Ovary (tissue), 7 donors: ENCODE measurements at regions not wholly inside any gene's neighbourhood (a gene's known extent, or its start where the extent isn't known, plus 50 kb on each side); places are given as distances from the start of the nearest gene placed in this dataset.
"Not testable (repeated sequence)": the region's sequence is repeated elsewhere in the genome, so short reads cannot be mapped to it uniquely, and the experiment has no call there.

Experiments used
- DNase-seq, 5 donors: peaks; one replicate each; pipeline ENCODE4 v3.0.0-alpha.2; 2019 to 2020
- H3K27ac ChIP-seq, 2 donors: fragments of 200-600 bp; one replicate each; pipeline versions ENCODE4 v1.5.1 to v1.8.0; 2019 to 2022
- H3K27me3 ChIP-seq: fragments of 200-600 bp; one replicate; pipeline ENCODE4 v1.8.0; 2022
- H3K36me3 ChIP-seq: fragments of 200-600 bp; sonication (generic); one replicate; pipeline ENCODE4 v1.5.1; 2019
- H3K4me1 ChIP-seq: one replicate; pipeline ENCODE4 v1.8.1; 2013; ENCODE audit warnings: mild to moderate bottlenecking, moderate library complexity; ENCODE audit not compliant: insufficient read depth
- H3K4me3 ChIP-seq: fragments of 200-600 bp; sonication (generic); one replicate; pipeline ENCODE4 v1.5.1; 2017
- H3K9me3 ChIP-seq, 2 donors: fragments of 200-600 bp in 1 of 2; sonication (generic) in 1 of 2; one replicate each; pipeline versions ENCODE4 v1.5.1 to v1.8.1; 2013 to 2019; ENCODE audit warnings: mild to moderate bottlenecking in 1 of 2, moderate library complexity in 1 of 2
- EP300 ChIP-seq: sonication (generic); formaldehyde crosslinking; IDR thresholded peaks from one replicate; pipeline ENCODE4 v1.6.1; 2017; ENCODE audit warnings: antibody characterized with exemption
- POLR2A ChIP-seq: fragments of 450-650 bp; IDR thresholded peaks from one replicate; pipeline ENCODE4 v1.6.1; 2017; ENCODE audit warnings: antibody characterized with exemption, mild to moderate bottlenecking, moderate library complexity
- WGBS, 3 donors: extraction: QIAGEN DNeasy Blood & Tissue Kit in 1 of 3; methylation state at CpG; one replicate each; pipeline versions ENCODE4 v1.1.5 to v1.1.7; 2013 to 2017; 5-methylcytosine and 5-hydroxymethylcytosine counted together
- intact Hi-C, 4 donors: fragments of 100-400 bp; cut with DNase I; formaldehyde crosslinking; loops; one replicate each; pipeline versions ENCODE4 v1.11.0 to v1.15.1; 2022 to 2023
- TF ChIP-seq, protein P1 (sequence below), 3 donors: fragments of 450-650 bp in 2 of 3; fragments of 200-600 bp in 1 of 3; IDR thresholded peaks; one replicate each; pipeline versions ENCODE4 v1.5.1 to v1.8.0; 2016 to 2022; ENCODE audit warnings: antibody characterized with exemption in 3 of 3, mild to moderate bottlenecking in 1 of 3
- donor health status: DM: no; HTN: no; CAD: no; lungs with moderate emphysema.
- donor health status: DM: no; HTN: no; CAD: no.
- donor health status: Bipolar disorder and iron deficiency.
- donor health status: DM: no; HTN: no; CAD: no.
- donor health status: DM: yes; HTN: yes; CAD: no.

DNA sequence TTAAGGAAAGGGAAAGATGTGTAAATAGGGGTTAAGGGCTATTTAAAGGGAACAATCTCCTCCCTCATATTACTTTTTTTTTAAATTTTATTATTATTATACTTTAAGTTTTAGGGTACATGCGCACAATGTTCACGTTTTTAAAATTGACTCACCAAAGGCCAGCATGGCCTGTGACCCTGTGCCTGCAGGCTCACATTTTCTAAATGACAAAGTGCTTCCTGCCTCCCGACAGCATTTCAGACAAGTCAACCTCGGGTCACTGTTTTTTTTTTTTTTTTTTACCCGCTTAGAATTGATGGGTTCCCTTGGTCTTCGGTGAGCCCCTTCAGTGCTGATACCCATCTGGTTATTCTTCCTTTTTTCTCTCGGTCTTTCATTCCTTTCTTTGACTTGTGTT, 70.4 kb upstream of the SCAF4 start:
- H3K4me3 ChIP-seq, result no peak overlapping the region
- DNase-seq, result no peak

DNA sequence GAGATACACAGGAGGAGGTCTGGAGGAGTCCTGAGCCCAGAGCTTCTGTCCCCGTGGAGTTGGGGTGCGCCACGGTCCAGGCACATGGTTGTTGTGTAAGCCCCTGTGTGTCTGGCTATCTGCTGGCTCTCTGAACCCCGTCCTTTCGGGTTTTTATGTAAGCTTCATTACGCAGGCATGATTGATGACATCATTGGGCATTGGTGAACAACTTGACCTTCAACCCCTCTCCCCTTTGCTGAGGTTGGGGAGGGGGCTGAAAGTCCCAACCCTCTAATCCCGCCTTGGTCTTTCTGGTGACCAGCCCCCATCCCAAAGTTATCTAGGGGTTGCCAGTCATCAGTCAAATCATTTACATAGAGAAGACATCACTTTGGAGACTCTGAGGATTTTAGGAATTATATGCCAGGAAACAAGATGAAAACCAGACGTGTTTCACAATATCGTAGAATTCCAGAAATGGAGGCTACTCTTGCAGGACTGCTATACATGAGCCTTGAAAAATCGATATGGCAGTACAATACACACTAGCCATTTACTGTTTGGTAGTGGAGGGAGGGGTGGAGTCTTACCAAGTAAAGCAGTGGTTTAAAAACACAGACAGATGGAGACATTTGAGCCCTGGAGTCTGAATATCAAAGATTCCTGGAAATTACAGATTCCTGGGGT, 69.8 kb upstream of the SCAF4 start:
- Histone ChIP-seq H3K9me3 (no peaks in the 10 kb centered on the region), H3K36me3 (no peaks in the 10 kb centered on the region), H3K4me1 (no peaks in the 10 kb centered on the region), H3K27ac (no peak overlapping the region), H3K4me3 (no peak overlapping the region), H3K27me3 (no peaks in the 10 kb centered on the region)
- intact Hi-C loops, result no loop called here
- TF ChIP-seq POLR2A (no peak), EP300 (no peak)
- TF ChIP-seq, protein P1, sequence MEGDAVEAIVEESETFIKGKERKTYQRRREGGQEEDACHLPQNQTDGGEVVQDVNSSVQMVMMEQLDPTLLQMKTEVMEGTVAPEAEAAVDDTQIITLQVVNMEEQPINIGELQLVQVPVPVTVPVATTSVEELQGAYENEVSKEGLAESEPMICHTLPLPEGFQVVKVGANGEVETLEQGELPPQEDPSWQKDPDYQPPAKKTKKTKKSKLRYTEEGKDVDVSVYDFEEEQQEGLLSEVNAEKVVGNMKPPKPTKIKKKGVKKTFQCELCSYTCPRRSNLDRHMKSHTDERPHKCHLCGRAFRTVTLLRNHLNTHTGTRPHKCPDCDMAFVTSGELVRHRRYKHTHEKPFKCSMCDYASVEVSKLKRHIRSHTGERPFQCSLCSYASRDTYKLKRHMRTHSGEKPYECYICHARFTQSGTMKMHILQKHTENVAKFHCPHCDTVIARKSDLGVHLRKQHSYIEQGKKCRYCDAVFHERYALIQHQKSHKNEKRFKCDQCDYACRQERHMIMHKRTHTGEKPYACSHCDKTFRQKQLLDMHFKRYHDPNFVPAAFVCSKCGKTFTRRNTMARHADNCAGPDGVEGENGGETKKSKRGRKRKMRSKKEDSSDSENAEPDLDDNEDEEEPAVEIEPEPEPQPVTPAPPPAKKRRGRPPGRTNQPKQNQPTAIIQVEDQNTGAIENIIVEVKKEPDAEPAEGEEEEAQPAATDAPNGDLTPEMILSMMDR (IDR thresholded peaks at IDR 0.05), result no peak
- no peak for DNase-seq
- WGBS, 3 donors, result 30 to 56% (median 43%) methylated on average over 10 of the region's 10 CpGs

More for the DNA sequence above, 70.4 kb upstream of the SCAF4 start:
- WGBS, 3 donors, result 24 to 25% (median 25%) methylated on average over 7 of the region's 7 CpGs
- Histone ChIP-seq H3K27ac (no peak overlapping the region), H3K27me3 (no peaks in the 10 kb centered on the region), H3K9me3 (no peaks in the 10 kb centered on the region), H3K36me3 (no peaks in the 10 kb centered on the region), H3K4me1 (no peaks in the 10 kb centered on the region)
- TF ChIP-seq POLR2A (no peak), EP300 (no peak)
- TF ChIP-seq, protein P1 (IDR thresholded peaks at IDR 0.05), result no peak
- intact Hi-C loops, result no loop called here

DNA sequence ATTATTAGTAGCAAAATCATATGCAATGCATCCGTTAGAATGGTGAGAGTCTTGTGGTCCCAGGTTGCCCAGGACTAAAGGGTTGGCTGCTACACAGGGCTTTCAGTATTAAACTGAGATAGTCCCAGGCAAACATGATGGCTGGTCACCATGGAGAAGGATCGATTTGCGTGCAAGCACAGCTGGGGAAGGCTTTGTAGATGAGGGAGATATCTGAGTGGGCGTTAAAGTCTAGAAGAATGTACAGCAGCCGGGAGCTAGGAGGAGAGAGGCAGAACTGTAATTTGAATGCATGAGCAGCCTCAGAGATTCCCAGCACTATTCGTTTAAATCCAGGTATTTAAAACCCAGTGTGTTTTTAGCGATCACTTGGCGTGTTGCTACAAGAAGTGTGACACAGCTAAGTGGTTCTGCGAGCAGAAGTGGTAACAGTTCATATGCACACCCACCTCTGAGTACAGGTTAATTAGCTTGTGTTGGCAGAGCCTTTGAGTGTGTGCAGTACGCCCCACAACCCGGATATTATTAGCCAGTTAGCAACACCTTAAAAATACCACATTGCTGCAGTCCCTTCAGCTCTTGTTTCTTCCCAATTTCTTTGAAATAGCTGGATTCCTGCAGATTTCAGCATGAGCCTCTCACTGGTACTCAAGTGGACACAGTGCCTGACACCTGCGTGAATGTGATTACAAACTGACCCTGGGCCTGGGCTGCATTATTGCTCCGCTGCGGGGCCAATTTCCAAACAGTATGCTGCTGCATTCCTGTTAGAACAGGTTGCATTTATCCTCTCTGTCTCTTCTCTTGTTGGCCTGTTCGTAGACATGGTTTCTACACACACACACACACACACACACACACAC, 67.2 kb upstream of the SCAF4 start:
- H3K27me3 ChIP-seq, result no peaks in the 10 kb centered on the region

DNA sequence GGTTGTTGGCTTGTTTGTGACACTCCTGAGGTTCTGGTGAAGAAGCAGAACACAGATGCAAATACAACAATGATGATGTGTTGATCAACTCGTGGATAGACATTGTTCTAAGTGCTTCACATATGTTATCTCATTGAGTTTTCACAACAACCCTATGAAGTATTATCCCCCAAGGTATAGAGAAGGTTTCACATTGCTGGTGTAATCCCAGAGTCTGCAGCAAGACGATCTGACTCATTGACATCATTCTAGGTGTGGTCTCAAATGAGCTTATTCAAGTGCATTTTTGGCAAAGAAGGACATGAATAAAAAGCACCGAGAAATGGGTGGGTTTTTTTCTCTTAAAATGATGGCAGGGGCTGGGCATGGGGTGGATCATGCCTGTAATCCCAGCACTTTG, 64.1 kb upstream of the SCAF4 start:
- H3K9me3 ChIP-seq, result no peaks in the 10 kb centered on the region
- no peaks in the 10 kb centered on the region for H3K27me3 ChIP-seq
- 73 to 79% (median 75%) methylated on average over 3 of the region's 3 CpGs for WGBS, 3 donors
- no peaks in the 10 kb centered on the region for H3K36me3 ChIP-seq
- TF ChIP-seq EP300 (no peak), POLR2A (no peak)
- TF ChIP-seq, protein P1 (IDR thresholded peaks at IDR 0.05), result no peak
- intact Hi-C loops, result no loop called here
- H3K27ac ChIP-seq, result no peak overlapping the region
- no peaks in the 10 kb centered on the region for H3K4me1 ChIP-seq
- no peak for DNase-seq
- no peak overlapping the region for H3K4me3 ChIP-seq

More for the DNA sequence above, 67.2 kb upstream of the SCAF4 start:
- Histone ChIP-seq H3K4me1 (no peaks in the 10 kb centered on the region), H3K4me3 (no peak overlapping the region), H3K36me3 (no peaks in the 10 kb centered on the region), H3K27ac (no peak overlapping the region), H3K9me3 (no peaks in the 10 kb centered on the region)
- DNase-seq, result no peak
- intact Hi-C loops, result no loop called here
- TF ChIP-seq POLR2A, result no peak
- TF ChIP-seq, protein P1 (IDR thresholded peaks at IDR 0.05), result no peak
- TF ChIP-seq EP300, result no peak
- WGBS, 3 donors, result 37 to 48% (median 48%) methylated on average over 15 of the region's 15 CpGs

DNA sequence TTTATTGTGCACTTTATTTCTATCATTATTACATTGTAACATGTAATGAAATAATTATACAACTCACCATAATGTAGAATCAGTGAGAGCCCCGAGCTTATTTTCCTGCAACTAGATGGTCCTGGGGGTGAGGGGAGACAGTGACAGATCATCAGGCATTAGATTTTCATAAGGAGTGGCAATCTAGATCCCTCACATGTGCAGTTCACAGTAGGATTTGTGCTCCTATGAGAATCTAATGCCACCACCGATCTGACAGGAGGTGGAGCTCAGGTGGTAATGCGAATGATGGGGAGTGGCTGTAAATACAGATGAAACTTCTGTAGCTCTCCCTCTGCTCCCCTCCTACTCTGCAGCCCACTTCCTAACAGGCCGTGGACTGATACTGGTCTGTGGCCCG, 58.5 kb upstream of the SCAF4 start:
- not testable (repeated sequence) for H3K27ac ChIP-seq, DNase-seq, H3K36me3 ChIP-seq, H3K4me1 ChIP-seq, H3K4me3 ChIP-seq, H3K27me3 ChIP-seq, H3K9me3 ChIP-seq
- intact Hi-C loops, result loop anchor here in 1 of 4 donors (5.0 kb wide), 1 partner anchor 467 kb away; no protein-coding TSS in a partner anchor
- 87 to 92% (median 89%) methylated on average over 5 of the region's 5 CpGs for WGBS, 3 donors
